CD14-positive monocyte (primary cell): ENCODE measurements at regions not wholly inside any gene's neighbourhood (a gene's known extent, or its start where the extent isn't known, plus 50 kb on each side); places are given as distances from the start of the nearest gene placed in this dataset.

ENCODE experiments used
- DNase-seq, 3 donors: peaks; one replicate each; pipeline ENCODE4 v3.0.0-alpha.2; 2011 to 2022
- H2AFZ ChIP-seq: 2 replicates; pipeline ENCODE4 v1.6.0; 2012; ENCODE audit warnings: mild to moderate bottlenecking, low read depth, low read length, inconsistent platforms; ENCODE audit not compliant: insufficient read depth, poor library complexity, severe bottlenecking
- H3K27ac ChIP-seq, 2 donors: 1 replicate in 1 of 2; 2 replicates in 1 of 2; pipeline ENCODE4 v1.5.1; 2012 to 2013; ENCODE audit warnings: low read length in 2 of 2, control low read depth in 1 of 2, inconsistent platforms in 1 of 2, low read depth in 1 of 2, mild to moderate bottlenecking in 1 of 2
- H3K27me3 ChIP-seq, 2 donors: one replicate each; pipeline versions ENCODE4 v1.6.0 to v1.6.1; 2011 to 2013; ENCODE audit warnings: low read length in 2 of 2; ENCODE audit not compliant: control insufficient read depth in 2 of 2, insufficient read depth in 2 of 2
- H3K36me3 ChIP-seq, 2 donors: replicated peaks in 1 of 2; 1 replicate in 1 of 2; 2 replicates in 1 of 2; pipeline versions ENCODE4 v1.5.1 to v1.6.1; 2012 to 2013; ENCODE audit warnings: low read length in 2 of 2, control low read depth in 1 of 2, inconsistent platforms in 1 of 2, mild to moderate bottlenecking in 1 of 2; ENCODE audit not compliant: insufficient read depth in 2 of 2, control insufficient read depth in 1 of 2
- H3K4me1 ChIP-seq, 2 donors: 1 replicate in 1 of 2; 2 replicates in 1 of 2; pipeline versions ENCODE4 v1.5.1 to v1.6.1; 2012 to 2013; ENCODE audit warnings: low read length in 2 of 2, control low read depth in 1 of 2, inconsistent platforms in 1 of 2, mild to moderate bottlenecking in 1 of 2, moderate library complexity in 1 of 2; ENCODE audit not compliant: insufficient read depth in 2 of 2, control insufficient read depth in 1 of 2
- H3K4me2 ChIP-seq: replicated peaks from 2 replicates; pipeline ENCODE3; 2012; ENCODE audit warnings: low read length, moderate library complexity, mild to moderate bottlenecking; ENCODE audit not compliant: poor library complexity, severe bottlenecking; ENCODE audit errors: extremely low read depth
- H3K4me3 ChIP-seq, 3 experiments: fragments of 200-600 bp in 1 of 3; sonication (generic) in 1 of 3; replicated peaks in 1 of 3; 1 replicate in 2 of 3; 2 replicates in 1 of 3; pipeline ENCODE4 v1.5.1; 2011 to 2013; ENCODE audit warnings: low read length in 3 of 3, mild to moderate bottlenecking in 3 of 3, control low read depth in 2 of 3, low read depth in 2 of 3, inconsistent platforms in 1 of 3, moderate library complexity in 1 of 3
- H3K79me2 ChIP-seq: 2 replicates; pipeline ENCODE4 v1.6.0; 2012; ENCODE audit warnings: mild to moderate bottlenecking, control low read depth, inconsistent platforms, low read length, moderate library complexity; ENCODE audit not compliant: insufficient read depth
- H3K9ac ChIP-seq: 2 replicates; pipeline ENCODE4 v1.6.0; 2017; ENCODE audit warnings: low read length, mild to moderate bottlenecking; ENCODE audit not compliant: insufficient read depth, poor library complexity, severe bottlenecking
- H3K9me3 ChIP-seq, 2 donors: replicated peaks in 1 of 2; 1 replicate in 1 of 2; 2 replicates in 1 of 2; pipeline versions ENCODE4 v1.5.1 to v1.6.1; 2012 to 2013; ENCODE audit warnings: low read length in 2 of 2, control low read depth in 1 of 2; ENCODE audit not compliant: control insufficient read depth in 1 of 2, insufficient read depth in 1 of 2
- H4K20me1 ChIP-seq: 2 replicates; pipeline ENCODE4 v1.6.0; 2012; ENCODE audit warnings: mild to moderate bottlenecking, low read length, control low read depth, moderate library complexity; ENCODE audit not compliant: insufficient read depth
- H3K27ac Mint-ChIP-seq, 7 donors: one replicate each; pipeline ENCODE4 v1.8.0; 2020; ENCODE audit warnings: mild to moderate bottlenecking in 7 of 7, mixed read lengths in 7 of 7, moderate library complexity in 6 of 7, inconsistent platforms in 2 of 7
- H3K27me3 Mint-ChIP-seq, 3 donors: one replicate each; pipeline ENCODE4 v1.8.0; 2021 to 2022; ENCODE audit warnings: low read depth in 3 of 3, mild to moderate bottlenecking in 3 of 3, mixed read lengths in 3 of 3, moderate library complexity in 3 of 3, inconsistent platforms in 1 of 3
- H3K36me3 Mint-ChIP-seq, 2 donors: one replicate each; pipeline ENCODE4 v1.8.0; 2020; ENCODE audit warnings: mixed read lengths in 2 of 2, inconsistent platforms in 1 of 2, mild to moderate bottlenecking in 1 of 2
- H3K4me1 Mint-ChIP-seq: one replicate; pipeline ENCODE4 v1.8.0; 2020; ENCODE audit warnings: mild to moderate bottlenecking, mixed read lengths
- H3K4me3 Mint-ChIP-seq, 2 donors: one replicate each; pipeline ENCODE4 v1.8.0; 2020; ENCODE audit warnings: mild to moderate bottlenecking in 2 of 2, mixed read lengths in 2 of 2, moderate library complexity in 1 of 2
- H3K9me3 Mint-ChIP-seq, 7 donors: one replicate each; pipeline ENCODE4 v1.8.0; 2020 to 2022; ENCODE audit warnings: mixed read lengths in 7 of 7, mild to moderate bottlenecking in 6 of 7, moderate library complexity in 6 of 7, inconsistent platforms in 2 of 7
- CTCF ChIP-seq: fragments of 200-600 bp; IDR thresholded peaks from one replicate; pipeline ENCODE4 v1.8.0; 2022; ENCODE audit warnings: antibody characterized with exemption, mild to moderate bottlenecking
- WGBS: methylation state at CpG from one replicate; pipeline ENCODE4 v1.1.5; 2013; ENCODE audit warnings: missing lambda C conversion rate; ENCODE audit not compliant: insufficient coverage; 5-methylcytosine and 5-hydroxymethylcytosine counted together
- intact Hi-C, 2 donors: fragments of 100-400 bp; cut with micrococcal nuclease; formaldehyde crosslinking; loops; one replicate each; pipeline versions ENCODE4 v1.15.0 to v1.15.1; 2023

DNA sequence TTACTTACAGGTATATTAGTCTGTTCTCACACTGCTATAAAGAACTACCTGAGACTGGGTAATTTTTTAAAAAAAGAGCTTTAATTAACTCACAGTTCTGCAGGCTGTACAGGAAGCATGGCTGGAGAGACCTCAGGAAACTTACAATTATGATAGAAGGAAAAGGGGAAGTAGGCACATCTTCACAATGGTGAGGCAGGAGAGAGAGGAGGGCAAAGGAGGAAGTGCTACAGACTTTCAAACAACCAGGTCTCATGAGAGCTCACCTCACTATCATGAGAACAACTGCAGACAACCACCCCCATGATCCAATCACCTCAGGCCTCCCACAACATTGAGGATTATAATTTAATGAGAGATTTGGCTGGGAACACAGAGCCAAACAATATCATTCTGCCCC is 511.7 kb downstream of the SLITRK6 start:
- intact Hi-C loops: no loop called here
- H3K27ac ChIP-seq: no peak overlapping the region
- H3K9me3 Mint-ChIP-seq: peaks cover 0 to 11% (median 4%) of the 10 kb centered on the region in 7 donors
- no peak overlapping the region for H3K4me3 ChIP-seq
- H3K27me3 ChIP-seq: no peaks in the 10 kb centered on the region
- no peak overlapping the region for H3K27ac Mint-ChIP-seq
- no peaks in the 10 kb centered on the region for H3K36me3 ChIP-seq
- H3K79me2 ChIP-seq: no peaks in the 10 kb centered on the region
- DNase-seq: no peak
- no peak overlapping the region for H3K4me2 ChIP-seq
- H3K4me3 Mint-ChIP-seq: no peak overlapping the region
- TF ChIP-seq CTCF: no peak
- H3K4me1 Mint-ChIP-seq: no peaks in the 10 kb centered on the region
- H2AFZ ChIP-seq: no peak overlapping the region
- H3K36me3 Mint-ChIP-seq: no peaks in the 10 kb centered on the region
- H4K20me1 ChIP-seq: no peaks in the 10 kb centered on the region
- no peak overlapping the region for H3K9ac ChIP-seq
- H3K27me3 Mint-ChIP-seq: no peaks in the 10 kb centered on the region
- H3K4me1 ChIP-seq: no peaks in the 10 kb centered on the region
- H3K9me3 ChIP-seq: peaks cover 6 to 15% of the 10 kb centered on the region in 2 donors

GRCh38 chr13:85286081-85286480 is 513.1 kb downstream of the SLITRK6 start:
- H3K4me2 ChIP-seq: no peak overlapping the region
- Mint-ChIP-seq H3K9me3 (peaks cover 0 to 11% (median 4%) of the 10 kb centered on the region in 7 donors), H3K4me1 (no peaks in the 10 kb centered on the region), H3K27ac (no peak overlapping the region), H3K27me3 (no peaks in the 10 kb centered on the region), H3K36me3 (no peaks in the 10 kb centered on the region), H3K4me3 (no peak overlapping the region)
- intact Hi-C loops: no loop called here
- H3K27ac ChIP-seq: no peak overlapping the region
- H3K79me2 ChIP-seq: no peaks in the 10 kb centered on the region
- no peak for TF ChIP-seq CTCF
- H3K4me3 ChIP-seq: no peak overlapping the region
- no peak overlapping the region for H2AFZ ChIP-seq
- no peaks in the 10 kb centered on the region for H4K20me1 ChIP-seq
- H3K9me3 ChIP-seq: peaks cover 6 to 15% of the 10 kb centered on the region in 2 donors
- DNase-seq: no peak
- H3K4me1 ChIP-seq: no peaks in the 10 kb centered on the region
- no peak overlapping the region for H3K9ac ChIP-seq
- WGBS: no CpG with 5 or more reads among the region's 1 CpG
- H3K36me3 ChIP-seq: no peaks in the 10 kb centered on the region
- no peaks in the 10 kb centered on the region for H3K27me3 ChIP-seq
